ENCODE measurements at regions not wholly inside any gene's neighbourhood (a gene's known extent, or its start where the extent isn't known, plus 50 kb on each side); places are given as distances from the start of the nearest gene placed in this dataset.

- ChIA-PET POLR2A (no interaction called here), CTCF (no interaction called here)
- Histone ChIP-seq H3K4me3 (ENCODE audit: low read depth, low read length) (no peak overlapping the region), H3K9me3 (ENCODE audit: control insufficient read depth, insufficient read depth, low read length) (peaks cover 9% of the 10 kb centered on the region; the same call in 1 of the 2 replicates), H3K27ac (ENCODE audit: low read depth, low read length) (no peak overlapping the region), H3K27me3 (ENCODE audit: control insufficient read depth, insufficient read depth, low read length) (no peaks in the 10 kb centered on the region)
- no peak for TF ChIP-seq CTCF (IDR thresholded peaks at IDR 0.05; ENCODE audit: low read depth, low read length)
- DNase-seq (ENCODE audit: low read depth, low spot score), result no peak
Measured at GRCh38 chr21:30104241-30104640, 62.4 kb downstream of the CLDN17 start.

- TF ChIP-seq CTCF (IDR thresholded peaks at IDR 0.05; ENCODE audit: low read depth, low read length), result no peak
- no peak overlapping the region for H3K4me3 ChIP-seq (ENCODE audit: low read depth, low read length)
- ChIA-PET CTCF (no interaction called here), POLR2A (no interaction called here)
- H3K27me3 ChIP-seq (ENCODE audit: control insufficient read depth, insufficient read depth, low read length), result no peaks in the 10 kb centered on the region
- no peak overlapping the region for H3K27ac ChIP-seq (ENCODE audit: low read depth, low read length)
- no peak for DNase-seq (ENCODE audit: low read depth, low spot score)
- peaks cover 9% of the 10 kb centered on the region; the same call in 1 of the 2 replicates for H3K9me3 ChIP-seq (ENCODE audit: control insufficient read depth, insufficient read depth, low read length)
Measured at GRCh38 chr21:30102871-30103270, 63.7 kb downstream of the CLDN17 start.

- CTCF ChIA-PET, result no interaction called here
Measured at GRCh38 chr21:30101967-30102366, 64.6 kb downstream of the CLDN17 start.

GRCh38 chr21:30097791-30098190, 68.8 kb downstream of the CLDN17 start:
- Histone ChIP-seq H3K9me3 (ENCODE audit: control insufficient read depth, insufficient read depth, low read length) (peaks cover under 1% of the 10 kb centered on the region; the same call in 1 of the 2 replicates), H3K27ac (ENCODE audit: low read depth, low read length) (no peak overlapping the region), H3K4me3 (ENCODE audit: low read depth, low read length) (no peak overlapping the region), H3K27me3 (ENCODE audit: control insufficient read depth, insufficient read depth, low read length) (no peaks in the 10 kb centered on the region)
- no peak for TF ChIP-seq CTCF (IDR thresholded peaks at IDR 0.05; ENCODE audit: low read depth, low read length)
- ChIA-PET CTCF (no interaction called here), POLR2A (no interaction called here)
- no peak for DNase-seq (ENCODE audit: low read depth, low spot score)

More at GRCh38 chr21:30101967-30102366, 64.6 kb downstream of the CLDN17 start:
- Histone ChIP-seq H3K4me3 (ENCODE audit: low read depth, low read length) (no peak overlapping the region), H3K27ac (ENCODE audit: low read depth, low read length) (no peak overlapping the region), H3K27me3 (ENCODE audit: control insufficient read depth, insufficient read depth, low read length) (no peaks in the 10 kb centered on the region), H3K9me3 (ENCODE audit: control insufficient read depth, insufficient read depth, low read length) (peaks cover 9% of the 10 kb centered on the region; the same call in 1 of the 2 replicates)
- DNase-seq (ENCODE audit: low read depth, low spot score), result no peak
- POLR2A ChIA-PET, result no interaction called here
- no peak for TF ChIP-seq CTCF (IDR thresholded peaks at IDR 0.05; ENCODE audit: low read depth, low read length)

DNA sequence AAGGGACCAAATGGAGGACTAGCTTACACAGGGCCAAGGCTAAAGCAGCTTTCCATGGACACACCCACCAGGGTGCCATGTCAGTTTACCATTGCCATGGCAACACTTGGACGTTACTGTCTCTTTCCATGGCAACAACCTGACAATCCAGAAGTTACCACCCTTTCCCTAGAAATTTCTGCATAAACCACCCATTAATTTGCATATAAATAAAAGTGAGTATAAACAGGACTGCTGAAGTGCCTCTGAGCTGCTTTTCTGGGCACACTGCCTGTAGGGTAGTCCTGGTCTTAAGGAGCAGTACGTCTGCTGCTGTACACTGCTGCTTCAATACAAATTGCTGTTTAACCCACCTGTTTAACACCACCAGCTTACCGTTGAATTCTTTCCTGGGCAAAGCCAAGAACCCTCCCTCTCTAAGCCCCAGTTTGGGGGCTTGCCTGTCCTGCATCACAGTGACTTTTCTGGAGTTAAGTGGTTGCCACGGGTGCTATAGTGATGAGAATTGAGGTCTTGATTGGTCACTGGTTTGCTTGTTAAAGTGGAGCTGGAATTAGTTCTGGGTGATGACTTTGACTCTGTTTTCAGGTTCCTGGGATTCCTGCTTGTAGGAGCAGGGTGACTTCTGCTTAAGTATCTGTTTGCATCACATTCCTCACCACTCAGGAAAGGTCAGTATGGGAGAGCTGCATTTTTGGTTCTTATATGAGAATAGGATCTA, 83.2 kb downstream of the CLDN17 start:
- H3K27ac ChIP-seq (ENCODE audit: low read depth, low read length), result no peak overlapping the region
- ChIA-PET POLR2A (no interaction called here), CTCF (no interaction called here)
- no peak for TF ChIP-seq CTCF (IDR thresholded peaks at IDR 0.05; ENCODE audit: low read depth, low read length)
- no peak for DNase-seq (ENCODE audit: low read depth, low spot score)
- no peak overlapping the region for H3K4me3 ChIP-seq (ENCODE audit: low read depth, low read length)
- H3K9me3 ChIP-seq (ENCODE audit: control insufficient read depth, insufficient read depth, low read length), result peaks cover 4% of the 10 kb centered on the region
- H3K27me3 ChIP-seq (ENCODE audit: control insufficient read depth, insufficient read depth, low read length), result no peaks in the 10 kb centered on the region

All from AG04450 (cell line).